HG03469 (cell line): ENCODE measurements at regions not wholly inside any gene's neighbourhood (a gene's known extent, or its start where the extent isn't known, plus 50 kb on each side); places are given as distances from the start of the nearest gene placed in this dataset.

Experiments
- ATAC-seq: cut with Tn5 transposase; IDR thresholded peaks from one replicate; pipeline ENCODE4 v1.9.1; 2021; ENCODE audit warnings: mild to moderate bottlenecking, moderate library complexity, moderate number of reproducible peaks; ENCODE audit not compliant: unreplicated experiment

- ATAC-seq: no peak
Measured at GRCh38 chr3:117286488-117286887, 576.9 kb downstream of the TUSC7 start.

DNA sequence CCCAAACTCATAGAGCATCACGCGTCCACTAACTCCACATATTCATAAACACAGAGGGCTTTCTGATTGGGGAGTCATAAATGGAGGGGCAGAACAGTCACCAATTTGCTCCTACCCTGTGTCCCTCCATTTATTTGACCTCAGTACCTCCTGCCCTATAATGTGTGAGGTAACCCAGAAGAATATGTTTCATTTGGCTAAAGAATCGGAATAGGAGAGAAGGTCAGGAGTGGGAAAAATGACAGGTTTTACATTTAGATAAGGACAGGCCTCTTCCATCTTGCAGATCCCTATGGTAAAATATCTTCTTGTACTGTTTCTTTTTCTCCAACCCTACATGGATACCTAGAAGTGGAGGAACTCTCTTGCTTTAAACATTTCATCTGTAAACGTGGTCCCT, 578.0 kb downstream of the TUSC7 start:
- no peak for ATAC-seq

- ATAC-seq: no peak
Measured at GRCh38 chr3:117291476-117291875, 581.9 kb downstream of the TUSC7 start.

GRCh38 chr3:117297065-117297464, 587.5 kb downstream of the TUSC7 start:
- no peak for ATAC-seq

GRCh38 chr3:117297541-117297940, 588.0 kb downstream of the TUSC7 start:
- no peak for ATAC-seq

DNA sequence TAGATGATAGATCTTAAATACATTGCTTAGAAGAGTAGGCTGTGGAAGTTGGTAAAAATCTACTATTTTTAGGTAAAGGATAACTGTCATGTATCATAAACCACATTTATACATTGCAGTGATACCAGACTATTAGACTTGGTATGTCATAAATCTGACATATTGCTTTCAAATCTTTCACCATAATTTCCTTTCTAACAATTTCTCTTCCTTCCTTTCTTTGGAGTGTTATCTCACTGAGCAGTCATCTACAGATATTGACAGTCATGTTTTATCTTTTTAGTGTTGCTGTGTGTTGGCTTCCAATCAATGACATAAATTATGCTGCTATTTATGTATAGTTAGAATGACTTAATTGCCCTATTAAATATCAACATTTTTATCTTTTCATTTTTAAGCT, 588.7 kb downstream of the TUSC7 start:
- no peak for ATAC-seq

DNA sequence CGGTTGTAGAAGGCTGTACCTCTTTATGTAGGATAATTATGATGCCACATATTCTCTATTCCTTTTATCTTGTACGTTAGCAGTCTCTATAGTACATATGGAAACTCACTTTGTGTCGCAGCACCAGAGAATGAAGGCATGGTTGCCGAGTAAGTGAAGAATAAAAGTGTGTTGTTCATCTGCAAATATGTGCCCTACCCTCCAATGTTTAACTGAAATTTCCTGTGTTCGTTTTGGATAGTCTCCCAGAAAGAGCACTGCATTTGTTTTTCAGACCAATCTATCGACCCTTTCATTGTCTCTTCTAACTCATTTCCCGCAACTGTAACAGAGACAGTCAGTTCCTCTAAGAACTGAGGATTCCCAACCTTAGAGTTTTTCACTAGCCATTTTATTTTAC, 592.8 kb downstream of the TUSC7 start:
- no peak for ATAC-seq

GRCh38 chr3:117303443-117303842, 593.9 kb downstream of the TUSC7 start:
- ATAC-seq: no peak

- no peak for ATAC-seq
Measured at GRCh38 chr3:117304681-117305080, 595.1 kb downstream of the TUSC7 start.

GRCh38 chr3:117305681-117306080, 596.1 kb downstream of the TUSC7 start:
- ATAC-seq: no peak

DNA sequence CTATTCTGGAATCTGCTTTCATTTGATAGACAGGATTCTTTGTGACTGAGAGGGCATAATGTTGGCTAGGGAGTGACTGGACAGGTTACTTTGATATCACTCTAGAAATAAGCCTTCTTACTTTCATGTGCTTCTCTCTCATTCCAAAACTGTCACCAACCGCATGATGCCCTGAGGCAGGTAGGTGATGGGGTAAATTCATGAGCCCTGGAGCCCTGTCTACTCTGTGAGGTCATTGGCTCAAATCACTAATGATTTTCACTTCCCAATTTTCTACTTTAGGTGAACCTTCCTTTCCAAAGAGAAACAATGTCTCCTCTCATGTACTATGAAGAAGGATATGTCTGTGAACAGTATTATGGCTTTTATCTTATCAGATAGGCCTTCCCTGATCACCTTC, 596.7 kb downstream of the TUSC7 start:
- no peak for ATAC-seq

DNA sequence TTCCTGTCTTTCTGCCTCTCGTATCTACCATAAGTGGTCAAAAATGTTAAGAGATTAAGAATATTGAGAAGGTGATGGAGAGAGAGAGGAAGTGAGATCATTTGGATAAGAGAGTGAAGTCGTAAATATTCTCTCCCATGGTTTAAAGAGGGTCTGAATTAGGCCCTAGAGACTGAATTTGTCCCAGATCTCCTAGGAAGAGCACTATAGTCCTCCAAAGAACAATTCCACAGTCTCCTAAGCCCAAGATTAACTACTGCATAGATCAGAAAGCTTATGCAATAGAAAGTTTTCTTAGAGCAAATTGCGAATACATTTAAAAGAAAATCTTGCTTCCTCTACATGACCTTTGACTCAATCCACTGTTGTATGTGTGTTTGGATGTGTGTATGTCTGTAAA, 598.8 kb downstream of the TUSC7 start:
- no peak for ATAC-seq

- no peak for ATAC-seq
Measured at GRCh38 chr3:117308756-117309155, 599.2 kb downstream of the TUSC7 start.

DNA sequence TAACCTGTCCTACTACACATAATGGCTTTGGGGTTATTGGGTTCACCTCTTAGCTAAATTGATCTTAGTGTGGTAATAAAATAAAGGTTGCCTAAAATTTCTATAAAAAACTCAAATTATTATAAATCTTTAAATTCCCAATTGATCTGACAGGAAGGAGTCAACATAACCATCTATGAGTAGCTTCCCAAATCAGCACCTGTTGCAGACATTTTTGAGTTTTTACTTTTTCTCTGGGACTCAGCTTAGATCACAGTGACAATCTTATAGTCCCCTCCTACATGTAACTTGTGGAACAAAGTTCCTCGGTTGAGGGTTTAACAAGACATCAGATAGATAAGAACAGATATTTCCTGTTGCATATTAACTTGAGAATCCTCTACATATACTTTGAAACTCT, 601.0 kb downstream of the TUSC7 start:
- no peak for ATAC-seq

GRCh38 chr3:117314441-117315150, 605.0 kb downstream of the TUSC7 start:
- ATAC-seq: no peak

- no peak for ATAC-seq
Measured at GRCh38 chr3:117322866-117323265, 613.3 kb downstream of the TUSC7 start.

DNA sequence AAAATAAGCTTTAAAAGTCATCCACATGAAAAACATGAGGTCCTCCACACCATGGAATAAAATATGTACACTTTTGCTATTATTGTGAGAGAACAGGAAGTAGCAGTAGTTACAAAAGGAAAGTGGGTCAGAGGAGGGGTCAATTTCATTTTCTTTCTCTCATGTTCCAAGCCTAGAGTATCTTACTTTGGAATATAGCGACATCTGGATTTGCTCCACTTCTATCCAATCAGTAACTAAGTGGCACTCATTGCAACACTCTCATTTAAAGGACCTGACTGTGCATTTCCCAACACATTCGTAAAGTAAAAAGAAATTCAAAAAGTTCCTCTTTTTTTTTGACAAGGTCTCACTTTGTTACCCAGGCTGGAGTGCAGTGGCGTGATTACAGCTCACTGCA, 637.3 kb downstream of the TUSC7 start:
- ATAC-seq: no peak

DNA sequence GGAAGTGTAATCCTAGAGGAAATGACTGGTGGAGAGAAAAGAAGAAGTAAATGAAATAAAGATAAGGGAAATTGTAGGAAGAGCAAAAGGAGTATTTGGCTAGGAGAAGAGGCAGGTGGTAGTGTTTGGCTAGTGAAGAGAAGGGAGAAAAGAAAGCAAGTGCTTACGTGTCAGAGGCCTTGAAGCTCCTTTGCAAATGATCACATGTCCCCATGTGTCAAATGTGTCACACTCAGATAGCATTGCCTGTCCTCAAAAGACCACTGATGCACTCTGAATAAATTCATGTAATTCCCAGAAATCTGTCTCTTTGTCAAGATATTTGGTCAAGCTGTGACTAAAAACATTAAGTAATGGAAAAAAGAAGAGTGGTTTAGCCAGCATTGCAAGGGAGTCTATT, 639.3 kb downstream of the TUSC7 start:
- ATAC-seq: no peak

DNA sequence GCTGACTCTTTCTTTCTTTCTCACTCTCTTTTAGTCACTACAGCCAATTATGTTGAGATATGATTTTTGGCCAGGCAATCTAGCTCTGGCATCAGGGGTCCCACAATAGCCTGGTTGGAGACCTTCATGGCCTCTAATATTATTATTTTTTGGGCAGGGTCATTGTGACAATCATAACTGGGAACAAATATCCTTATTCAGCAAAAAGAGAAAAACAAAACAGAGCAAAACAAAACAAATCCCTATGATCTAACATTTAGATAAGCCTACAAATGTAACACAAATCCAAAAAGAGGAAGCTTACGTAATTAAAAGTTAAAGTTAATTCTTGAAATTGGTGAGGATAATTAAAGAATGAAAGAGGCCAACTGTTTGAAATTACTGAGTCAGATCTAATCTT, 640.0 kb downstream of the TUSC7 start:
- ATAC-seq: no peak

- no peak for ATAC-seq
Measured at GRCh38 chr3:117350371-117350770, 640.8 kb downstream of the TUSC7 start.

DNA sequence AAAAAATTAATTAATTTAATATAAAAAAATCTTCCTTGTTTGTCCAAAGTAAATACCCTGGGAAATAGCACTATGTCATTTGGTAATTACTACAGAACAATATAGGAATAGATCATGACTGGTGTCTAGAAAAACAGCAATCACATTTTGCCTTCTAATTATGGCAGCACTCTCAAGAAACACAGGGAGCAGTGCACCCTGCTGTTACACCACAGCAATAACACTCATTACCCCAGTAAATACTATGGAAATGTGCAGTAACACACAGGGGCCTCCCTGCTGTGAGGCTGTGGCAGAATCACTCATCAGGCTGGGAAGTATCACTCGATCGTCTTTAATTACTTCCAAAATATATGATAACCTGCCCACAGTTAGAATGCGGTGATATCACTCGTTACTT, 646.0 kb downstream of the TUSC7 start:
- ATAC-seq: no peak

DNA sequence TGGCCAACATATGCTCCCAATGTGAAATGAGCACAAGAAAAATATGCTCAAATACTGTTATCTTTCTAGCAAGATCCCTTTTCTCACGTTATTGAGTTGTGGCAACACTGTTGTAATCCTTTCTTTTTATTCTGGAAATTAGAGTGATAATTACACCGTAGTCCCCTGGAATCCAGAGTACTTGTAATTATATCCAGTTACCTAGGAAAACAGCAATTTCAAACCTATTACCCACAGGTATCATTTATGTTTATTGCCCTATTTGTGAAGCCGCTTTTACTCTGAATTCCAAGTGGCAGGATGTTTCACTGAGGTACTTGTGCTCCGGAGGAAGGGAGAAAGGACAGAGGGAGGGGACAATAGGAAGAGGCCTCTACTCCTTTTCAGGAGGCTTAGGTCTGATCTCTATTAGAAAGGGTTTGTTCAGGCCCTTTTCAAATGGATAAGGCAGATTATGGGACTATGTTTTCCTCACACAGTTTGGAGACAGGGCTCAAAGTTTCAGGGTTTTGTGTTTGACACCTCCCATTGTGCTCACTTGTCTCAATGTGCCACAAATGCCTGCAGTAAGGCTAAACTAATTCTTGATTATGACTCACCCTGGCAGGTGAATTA, 646.6 kb downstream of the TUSC7 start:
- ATAC-seq: no peak
